GM12892 (cell line): ENCODE measurements at regions not wholly inside any gene's neighbourhood (a gene's known extent, or its start where the extent isn't known, plus 50 kb on each side); places are given as distances from the start of the nearest gene placed in this dataset.

ENCODE experiments used
- POLR2A ChIP-seq: IDR thresholded peaks from 2 replicates; pipeline ENCODE4 v1.6.1; 2011; ENCODE audit warnings: low read depth, low read length, control low read depth
- TAF1 ChIP-seq: IDR thresholded peaks from 2 replicates; pipeline ENCODE4 v1.6.1; 2011; ENCODE audit warnings: low read depth, mild to moderate bottlenecking, control low read depth, low read length, borderline replicate concordance

GRCh38 chr2:160912276-160912675 lies 248.0 kb upstream of the TANK start:
- TF ChIP-seq TAF1 (no peak), POLR2A (no peak)
